NCI-H1105 (cell line): ENCODE measurements at regions not wholly inside any gene's neighbourhood (a gene's known extent, or its start where the extent isn't known, plus 50 kb on each side); places are given as distances from the start of the nearest gene placed in this dataset.
"Not testable (repeated sequence)": the region's sequence is repeated elsewhere in the genome, so short reads cannot be mapped to it uniquely, and the experiment has no call there.

ENCODE experiments used
- DNase-seq: peaks from one replicate; lab custom pipeline; 2025; lab: John Stamatoyannopoulos, UW

DNA sequence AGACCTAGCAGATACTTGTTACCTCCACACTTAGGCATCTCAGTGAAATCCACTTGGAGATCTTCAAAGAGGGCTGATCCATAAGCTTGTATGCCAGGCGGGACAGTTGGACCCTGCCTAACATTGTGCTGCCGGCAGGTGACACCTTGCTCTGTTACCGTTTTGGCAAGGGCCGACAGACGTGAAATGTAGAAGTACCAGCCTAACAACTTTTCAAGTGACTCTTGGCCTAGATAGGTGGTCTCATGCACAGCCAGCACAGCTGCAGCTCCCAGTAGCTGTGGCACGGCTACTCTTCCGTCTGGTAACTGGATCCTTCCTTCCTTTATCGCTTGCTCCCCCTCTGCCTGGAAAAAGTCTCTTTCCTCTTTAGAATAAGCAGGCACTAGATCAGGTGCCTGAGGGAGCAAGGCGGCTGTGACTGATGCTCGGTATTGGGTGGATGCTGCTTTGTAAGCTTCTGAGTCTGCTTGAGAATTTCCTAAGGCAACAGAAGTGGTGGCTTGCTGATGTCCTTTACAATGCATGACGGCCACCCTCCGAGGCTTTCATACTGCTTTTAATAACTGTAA, 713.5 kb downstream of the AMY1C start:
- DNase-seq, result no peak

- no peak for DNase-seq
Measured at GRCh38 chr1:104466068-104466467, 716.4 kb downstream of the AMY1C start.

- DNase-seq, result no peak
Measured at GRCh38 chr1:104467590-104467989, 717.9 kb downstream of the AMY1C start.

GRCh38 chr1:104468282-104468681, 718.6 kb downstream of the AMY1C start:
- DNase-seq, result no peak

DNA sequence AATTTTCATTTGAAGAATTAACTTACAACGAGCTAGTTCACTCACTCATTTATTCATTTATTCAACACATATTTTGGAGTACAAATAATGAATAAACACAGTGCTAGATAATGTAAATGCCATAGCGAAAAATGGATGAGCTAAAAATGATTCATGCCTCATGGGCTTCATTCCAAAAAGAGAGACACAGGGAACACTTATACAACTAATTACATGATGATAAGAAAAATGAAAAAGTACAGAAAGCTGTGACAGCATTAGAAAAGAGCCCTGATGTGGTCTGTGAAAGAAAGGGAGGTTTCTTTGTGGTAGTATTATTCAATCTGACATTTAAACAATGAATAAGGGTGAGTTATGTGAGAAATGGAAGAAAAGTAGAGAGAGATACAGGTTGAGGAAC, 726.4 kb downstream of the AMY1C start:
- DNase-seq, result no peak

- no peak for DNase-seq
Measured at GRCh38 chr1:104488296-104489015, 738.8 kb downstream of the AMY1C start.

- DNase-seq, result no peak
Measured at GRCh38 chr1:104526158-104526795, 776.6 kb downstream of the AMY1C start.

DNA sequence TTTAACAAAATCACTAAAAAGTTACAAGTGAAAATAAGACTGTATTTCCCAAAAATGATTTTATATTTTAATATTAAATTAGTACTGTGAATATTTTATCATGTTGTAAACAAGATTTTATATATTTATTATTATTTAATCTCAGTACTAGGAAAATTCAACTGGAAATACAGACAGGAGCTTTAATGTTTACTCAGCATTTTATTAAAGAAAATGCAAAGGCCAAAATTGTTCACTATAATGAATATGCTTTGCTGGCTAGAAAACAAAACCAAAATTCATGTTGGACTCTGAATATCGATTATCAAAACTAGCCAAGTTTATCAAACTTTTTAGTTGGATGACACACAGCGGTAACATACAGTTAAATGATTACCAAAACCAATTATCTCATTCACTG, 782.3 kb downstream of the AMY1C start:
- no peak for DNase-seq

DNA sequence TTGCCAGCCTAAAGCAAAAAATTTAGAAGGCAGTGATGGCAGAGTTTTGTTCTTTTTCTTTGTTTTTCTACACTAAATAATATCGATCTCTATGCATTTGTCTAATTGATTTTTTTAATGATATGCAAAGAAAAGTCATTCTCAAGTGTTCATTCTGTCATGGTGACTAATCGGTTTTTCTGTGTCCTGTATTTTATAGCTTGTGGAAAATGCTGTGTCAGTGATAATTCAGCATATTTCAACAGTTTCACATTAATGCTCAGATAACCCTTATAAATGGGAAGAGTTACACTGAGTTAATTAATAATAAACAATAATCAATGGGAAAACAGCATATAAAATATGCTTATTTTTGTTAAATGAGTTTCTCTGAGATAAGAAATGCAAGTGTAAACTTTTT, 824.9 kb downstream of the AMY1C start:
- no peak for DNase-seq

- no peak for DNase-seq
Measured at GRCh38 chr1:104592926-104593325, 843.2 kb downstream of the AMY1C start.

- DNase-seq, result no peak
Measured at GRCh38 chr1:104593413-104594187, 843.9 kb downstream of the AMY1C start.

DNA sequence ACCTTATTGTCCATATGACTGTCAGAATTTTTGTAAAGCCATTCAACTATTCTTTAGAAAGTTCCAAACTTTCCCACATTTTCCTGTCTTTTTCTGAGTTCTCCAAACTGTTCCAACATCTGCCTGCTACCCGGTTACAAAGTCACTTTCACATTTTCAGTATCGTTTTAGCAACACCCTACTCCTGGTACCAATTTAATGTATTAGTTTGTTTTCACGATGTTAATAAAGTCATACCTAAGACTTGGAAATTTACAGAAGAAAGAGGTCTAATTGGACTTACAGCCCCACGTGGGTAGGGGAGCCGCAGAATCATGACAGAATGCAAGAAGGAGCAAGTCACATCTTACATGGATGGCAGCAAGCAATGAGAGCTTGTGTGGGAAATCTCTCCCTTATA, 867.8 kb downstream of the AMY1C start:
- DNase-seq, result no peak

DNA sequence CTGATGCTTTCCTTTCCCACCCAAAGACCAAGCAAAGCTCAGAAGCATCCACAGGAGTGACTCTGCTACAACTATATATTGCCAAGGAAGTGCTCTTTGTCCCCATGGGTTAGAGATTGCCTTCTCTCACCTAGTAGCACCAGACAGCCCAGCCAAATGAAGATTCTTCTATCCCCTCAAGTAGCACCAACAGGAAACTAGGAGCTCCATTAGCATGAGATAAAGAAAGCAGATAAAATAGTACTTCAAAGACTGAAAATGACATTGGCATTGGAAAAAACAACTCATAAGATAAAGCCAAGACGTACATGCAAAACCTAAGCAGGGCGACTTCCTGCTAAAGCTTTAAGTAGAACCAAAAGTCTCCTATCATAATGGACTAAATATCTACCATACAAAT, 871.5 kb downstream of the AMY1C start:
- no peak for DNase-seq

DNA sequence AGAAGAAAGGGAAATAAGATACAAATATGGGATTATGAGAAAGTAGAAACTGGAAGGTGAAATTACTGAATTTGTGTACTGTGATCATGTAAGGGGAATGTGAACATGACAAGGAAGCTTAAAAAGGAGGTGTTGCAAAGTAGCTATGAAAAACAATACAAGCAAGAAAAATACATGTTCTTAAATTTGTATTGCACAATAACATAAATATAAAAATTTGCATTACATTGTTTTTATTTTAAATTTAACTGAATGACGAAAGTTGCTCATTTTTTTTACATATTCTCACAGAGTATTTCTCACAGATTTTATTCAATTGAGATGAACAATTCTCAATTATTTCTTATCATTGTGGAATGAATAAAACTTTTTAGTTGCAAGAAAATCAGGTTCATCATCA, 874.8 kb downstream of the AMY1C start:
- no peak for DNase-seq

DNA sequence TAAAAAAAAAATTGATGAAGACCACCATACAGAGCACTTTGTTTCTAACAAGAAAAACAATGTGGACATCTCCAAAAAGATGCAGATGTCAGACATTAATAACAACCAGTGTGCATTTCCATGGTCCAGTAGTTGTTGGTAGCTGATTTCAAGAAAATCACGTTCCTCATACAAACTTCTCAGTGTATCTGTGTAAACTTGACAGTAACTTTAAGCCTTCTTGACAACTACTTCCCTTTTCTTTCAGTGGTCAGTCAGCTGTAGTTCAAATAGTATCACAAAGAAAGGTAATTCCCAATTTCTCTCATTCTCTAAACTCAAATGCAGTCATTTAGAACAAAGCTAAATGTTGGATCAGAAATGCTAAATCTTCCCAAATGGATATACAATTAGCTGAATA, 879.9 kb downstream of the AMY1C start:
- no peak for DNase-seq

- no peak for DNase-seq
Measured at GRCh38 chr1:104630567-104631149, 881.0 kb downstream of the AMY1C start.

GRCh38 chr1:104636581-104636980, 886.9 kb downstream of the AMY1C start:
- DNase-seq, result no peak

DNA sequence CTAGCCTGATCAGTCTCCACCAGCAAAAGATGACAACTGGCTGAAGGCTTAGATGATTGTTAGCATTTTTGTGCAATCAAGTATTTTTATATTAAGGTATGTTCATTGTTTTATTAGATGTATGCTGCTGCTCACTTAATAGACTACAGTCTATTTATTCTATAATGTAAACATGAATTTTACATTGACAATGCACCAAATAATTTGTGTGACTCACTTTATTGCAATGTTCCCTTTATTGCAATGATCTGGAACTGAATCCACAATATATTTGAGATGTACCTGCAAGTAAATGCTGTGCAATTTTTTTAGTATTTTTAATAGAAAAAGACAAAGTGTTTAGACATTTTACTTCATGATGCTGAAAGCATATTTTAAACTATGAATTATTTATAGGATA, 896.5 kb downstream of the AMY1C start:
- no peak for DNase-seq

DNA sequence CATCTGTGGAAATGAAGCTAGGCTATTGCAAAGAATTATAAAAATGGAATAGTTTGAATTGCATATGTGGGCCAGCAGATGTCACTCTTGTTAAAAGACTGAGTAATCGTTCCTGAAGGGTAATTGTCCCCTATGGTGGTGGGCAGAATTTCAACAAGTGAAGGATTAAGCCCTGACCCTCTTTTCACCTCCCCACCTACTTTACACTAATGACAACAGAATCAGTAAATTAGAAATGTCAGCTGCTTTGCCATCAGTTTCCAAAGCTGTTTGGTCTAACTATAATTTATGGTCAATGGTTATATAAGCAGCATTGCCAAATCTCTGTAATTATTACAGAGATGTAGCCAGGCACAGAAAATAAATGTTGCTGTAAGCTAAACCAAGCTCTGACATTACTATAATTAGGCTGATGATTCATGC, 898.6 kb downstream of the AMY1C start:
- peak; percentile 82 for DNase-seq

GRCh38 chr1:104664374-104664773, 914.7 kb downstream of the AMY1C start:
- not testable (repeated sequence) for DNase-seq

GRCh38 chr1:104665300-104665699, 915.6 kb downstream of the AMY1C start:
- DNase-seq, result no peak

- no peak for DNase-seq
Measured at GRCh38 chr1:104671684-104672353, 922.1 kb downstream of the AMY1C start.
